Panc1 (cell line): ENCODE measurements at regions not wholly inside any gene's neighbourhood (a gene's known extent, or its start where the extent isn't known, plus 50 kb on each side); places are given as distances from the start of the nearest gene placed in this dataset.
"Not testable (repeated sequence)": the region's sequence is repeated elsewhere in the genome, so short reads cannot be mapped to it uniquely, and the experiment has no call there.

Experiments used
- ATAC-seq: fragments of 200-7000 bp; cut with Tn5 transposase; 2 replicates; pipeline ENCODE4 v1.9.1; 2020; ENCODE audit warnings: mild to moderate bottlenecking, moderate library complexity
- BruUV-seq: library from RNA; stranded (reverse); fragments of 400-500 nt; replicated peaks from 2 replicates; lab custom pipeline; 2021; lab: Mats Ljungman, UMichigan
- CTCF ChIA-PET: fragments of 300-600 bp; sonication (Branson Sonifier 250); formaldehyde crosslinking; loops from one replicate; lab custom pipeline; 2022; ENCODE audit warnings: antibody characterized with exemption; lab: Charles Lee
- POLR2A ChIA-PET: fragments of 300-600 bp; sonication (Branson Sonifier 250); formaldehyde crosslinking; loops from one replicate; lab custom pipeline; 2022; ENCODE audit warnings: antibody characterized with exemption; lab: Charles Lee
- DNase-seq: peaks from one replicate; pipeline ENCODE4 v3.0.0-alpha.2; 2010; ENCODE audit warnings: low read depth, low spot score
- H3K27ac ChIP-seq: 2 replicates; pipeline ENCODE4 v1.5.1; 2011; ENCODE audit warnings: mild to moderate bottlenecking, low read length, inconsistent platforms
- H3K27me3 ChIP-seq: fragments of 200-500 bp; sonication (Bioruptor generic); 2 replicates; pipeline ENCODE4 v1.6.0; 2014; ENCODE audit warnings: low read length, inconsistent platforms; ENCODE audit not compliant: control insufficient read depth, insufficient read depth
- H3K36me3 ChIP-seq: fragments of 200-500 bp; sonication (Bioruptor generic); 2 replicates; pipeline ENCODE4 v1.5.1; 2014; ENCODE audit warnings: inconsistent platforms, mild to moderate bottlenecking, low read length, moderate library complexity; ENCODE audit not compliant: control insufficient read depth, insufficient read depth
- H3K4me1 ChIP-seq: 2 replicates; pipeline ENCODE4 v1.5.1; 2011; ENCODE audit warnings: inconsistent platforms, mild to moderate bottlenecking, low read length, moderate library complexity; ENCODE audit not compliant: control insufficient read depth, insufficient read depth
- H3K4me3 ChIP-seq, 2 experiments: 2 replicates each; pipeline ENCODE4 v1.5.1; 2011 to 2012; ENCODE audit warnings: low read depth in 2 of 2, low read length in 2 of 2, mild to moderate bottlenecking in 2 of 2, inconsistent platforms in 1 of 2, moderate library complexity in 1 of 2
- H3K9me3 ChIP-seq: fragments of 200-500 bp; sonication (Bioruptor generic); 2 replicates; pipeline ENCODE4 v1.5.1; 2014; ENCODE audit warnings: low read depth, mild to moderate bottlenecking, inconsistent platforms, low read length, moderate library complexity; ENCODE audit not compliant: control insufficient read depth, insufficient read depth
- CTCF ChIP-seq: fragments of 450-650 bp; IDR thresholded peaks from 2 replicates; pipeline ENCODE4 v1.5.1; 2017; ENCODE audit warnings: mild to moderate bottlenecking
- POLR2AphosphoS5 ChIP-seq: IDR thresholded peaks from 2 replicates; pipeline ENCODE4 v1.6.1; 2012; ENCODE audit warnings: mild to moderate bottlenecking, low read depth, low read length, moderate library complexity
- SIN3A ChIP-seq: IDR thresholded peaks from 2 replicates; pipeline ENCODE4 v1.6.1; 2012; ENCODE audit warnings: low read depth, mild to moderate bottlenecking, low read length, moderate library complexity, borderline replicate concordance; ENCODE audit not compliant: insufficient read depth
- TCF7L2 ChIP-seq: IDR thresholded peaks from 2 replicates; pipeline ENCODE4 v1.6.1; 2011; ENCODE audit warnings: mild to moderate bottlenecking, low read depth, low read length, inconsistent platforms
- in situ Hi-C: cut with HindIII; loops from 2 replicates; pipeline ENCODE4 v1.10.0; 2016; ENCODE audit warnings: low sequenced_read_pairs, low pct_unique_long_range_greater_than_20kb
- intact Hi-C: fragments of 100-400 bp; cut with micrococcal nuclease; formaldehyde crosslinking; loops from one replicate; pipeline ENCODE4 v1.10.0; 2022; ENCODE audit not compliant: unreplicated experiment
- TF ChIP-seq, protein P1 (sequence below), 2 experiments: IDR thresholded peaks; 2 replicates each; pipeline ENCODE4 v1.6.1; 2011 to 2012; ENCODE audit warnings: low read depth in 2 of 2, control low read depth in 1 of 2, low read length in 1 of 2, mild to moderate bottlenecking in 1 of 2, moderate library complexity in 1 of 2; ENCODE audit not compliant: insufficient read depth in 1 of 2

- CTCF ChIA-PET: no interaction called here
- H3K9me3 ChIP-seq: no peaks in the 10 kb centered on the region
- no TSS peak for BruUV-seq
- POLR2A ChIA-PET: no interaction called here
- intact Hi-C loops: no loop called here
- DNase-seq: no peak
- H3K36me3 ChIP-seq: no peaks in the 10 kb centered on the region
- TF ChIP-seq TCF7L2 (no peak), CTCF (no peak), POLR2AphosphoS5 (no peak), SIN3A (no peak)
- TF ChIP-seq, protein P1, sequence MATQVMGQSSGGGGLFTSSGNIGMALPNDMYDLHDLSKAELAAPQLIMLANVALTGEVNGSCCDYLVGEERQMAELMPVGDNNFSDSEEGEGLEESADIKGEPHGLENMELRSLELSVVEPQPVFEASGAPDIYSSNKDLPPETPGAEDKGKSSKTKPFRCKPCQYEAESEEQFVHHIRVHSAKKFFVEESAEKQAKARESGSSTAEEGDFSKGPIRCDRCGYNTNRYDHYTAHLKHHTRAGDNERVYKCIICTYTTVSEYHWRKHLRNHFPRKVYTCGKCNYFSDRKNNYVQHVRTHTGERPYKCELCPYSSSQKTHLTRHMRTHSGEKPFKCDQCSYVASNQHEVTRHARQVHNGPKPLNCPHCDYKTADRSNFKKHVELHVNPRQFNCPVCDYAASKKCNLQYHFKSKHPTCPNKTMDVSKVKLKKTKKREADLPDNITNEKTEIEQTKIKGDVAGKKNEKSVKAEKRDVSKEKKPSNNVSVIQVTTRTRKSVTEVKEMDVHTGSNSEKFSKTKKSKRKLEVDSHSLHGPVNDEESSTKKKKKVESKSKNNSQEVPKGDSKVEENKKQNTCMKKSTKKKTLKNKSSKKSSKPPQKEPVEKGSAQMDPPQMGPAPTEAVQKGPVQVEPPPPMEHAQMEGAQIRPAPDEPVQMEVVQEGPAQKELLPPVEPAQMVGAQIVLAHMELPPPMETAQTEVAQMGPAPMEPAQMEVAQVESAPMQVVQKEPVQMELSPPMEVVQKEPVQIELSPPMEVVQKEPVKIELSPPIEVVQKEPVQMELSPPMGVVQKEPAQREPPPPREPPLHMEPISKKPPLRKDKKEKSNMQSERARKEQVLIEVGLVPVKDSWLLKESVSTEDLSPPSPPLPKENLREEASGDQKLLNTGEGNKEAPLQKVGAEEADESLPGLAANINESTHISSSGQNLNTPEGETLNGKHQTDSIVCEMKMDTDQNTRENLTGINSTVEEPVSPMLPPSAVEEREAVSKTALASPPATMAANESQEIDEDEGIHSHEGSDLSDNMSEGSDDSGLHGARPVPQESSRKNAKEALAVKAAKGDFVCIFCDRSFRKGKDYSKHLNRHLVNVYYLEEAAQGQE (IDR thresholded peaks at IDR 0.05; ENCODE audit: insufficient read depth in 1 of 2, low read depth in 2 of 2, low read length in 1 of 2): no peak
- no peak overlapping the region for H3K27ac ChIP-seq
- H3K4me1 ChIP-seq: no peaks in the 10 kb centered on the region
- ATAC-seq: no peak
- in situ Hi-C loops: no loop called here
- no peak overlapping the region for H3K4me3 ChIP-seq
- no peaks in the 10 kb centered on the region for H3K27me3 ChIP-seq
These were observed 617.2 kb downstream of the SLITRK5 start for GRCh38 chr13:88288326-88288725.

DNA sequence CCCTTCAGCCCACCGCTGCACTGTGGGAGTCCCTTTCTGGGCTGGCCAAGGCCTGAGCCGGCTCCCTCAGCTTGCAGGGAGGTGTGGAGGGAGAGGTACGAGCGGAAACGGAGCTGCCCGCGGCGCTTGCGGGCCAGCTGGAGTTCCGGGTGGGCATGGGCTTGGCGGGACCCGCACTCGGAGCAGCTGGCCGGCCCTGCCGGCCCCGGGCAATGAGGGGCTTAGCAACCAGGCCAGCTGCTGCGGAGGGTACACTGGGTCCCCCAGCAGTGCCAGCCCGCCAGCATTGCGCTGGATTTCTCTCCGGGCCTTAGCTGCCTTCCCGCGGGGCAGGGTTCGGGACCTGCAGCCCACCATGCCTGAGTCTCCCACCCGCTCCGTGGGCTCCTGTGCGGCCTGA is 620.6 kb downstream of the SLITRK5 start:
- CTCF ChIA-PET, H3K9me3 ChIP-seq, H3K27ac ChIP-seq, H3K36me3 ChIP-seq, DNase-seq, H3K4me3 ChIP-seq, in situ Hi-C loops, H3K27me3 ChIP-seq, POLR2A ChIA-PET, ATAC-seq, H3K4me1 ChIP-seq, BruUV-seq, intact Hi-C loops: not testable (repeated sequence)

- ATAC-seq (no peak), DNase-seq (no peak)
- in situ Hi-C loops: no loop called here
- POLR2A ChIA-PET: no interaction called here
- no peaks in the 10 kb centered on the region for H3K36me3 ChIP-seq
- H3K27me3 ChIP-seq: no peaks in the 10 kb centered on the region
- intact Hi-C loops: no loop called here
- H3K27ac ChIP-seq: no peak overlapping the region
- no peak for TF ChIP-seq SIN3A
- TF ChIP-seq POLR2AphosphoS5: no peak
- TF ChIP-seq, protein P1 (IDR thresholded peaks at IDR 0.05; ENCODE audit: insufficient read depth in 1 of 2, low read depth in 2 of 2, low read length in 1 of 2): no peak
- no peak for TF ChIP-seq CTCF
- TF ChIP-seq TCF7L2: no peak
- CTCF ChIA-PET: no interaction called here
- no peaks in the 10 kb centered on the region for H3K4me1 ChIP-seq
- no TSS peak for BruUV-seq
- no peaks in the 10 kb centered on the region for H3K9me3 ChIP-seq
- H3K4me3 ChIP-seq: no peak overlapping the region
These were observed 623.2 kb downstream of the SLITRK5 start for GRCh38 chr13:88294368-88294767.
